Left ventricle myocardium inferior (tissue), 1 donor: ENCODE measurements at regions not wholly inside any gene's neighbourhood (a gene's known extent, or its start where the extent isn't known, plus 50 kb on each side); places are given as distances from the start of the nearest gene placed in this dataset.

Experiments
- DNase-seq: peaks from one replicate; pipeline ENCODE4 v3.0.0-alpha.2; 2020
- H3K27ac ChIP-seq: fragments of 200-600 bp; replicated peaks from 2 replicates; pipeline ENCODE4 v1.8.0; 2021
- H3K27me3 ChIP-seq: fragments of 200-600 bp; 2 replicates; pipeline ENCODE4 v1.8.0; 2021; ENCODE audit warnings: low read depth
- H3K36me3 ChIP-seq: fragments of 200-600 bp; 2 replicates; pipeline ENCODE4 v1.8.0; 2021
- H3K4me1 ChIP-seq: fragments of 200-600 bp; 2 replicates; pipeline ENCODE4 v1.8.0; 2021
- H3K4me3 ChIP-seq: fragments of 200-600 bp; 2 replicates; pipeline ENCODE4 v1.8.0; 2021; ENCODE audit warnings: mild to moderate bottlenecking, moderate library complexity
- H3K9me3 ChIP-seq: fragments of 200-600 bp; replicated peaks from 2 replicates; pipeline ENCODE4 v1.8.0; 2021
- intact Hi-C: fragments of 100-400 bp; cut with micrococcal nuclease; formaldehyde crosslinking; loops from one replicate; pipeline ENCODE4 v1.11.0; 2022
- TF ChIP-seq, protein P1 (sequence below): fragments of 200-600 bp; IDR thresholded peaks from 2 replicates; pipeline ENCODE4 v1.8.0; 2021; ENCODE audit warnings: antibody characterized with exemption, mild to moderate bottlenecking, borderline replicate concordance
- donor health status: DM: no; HTN: yes; CAD: no; lungs with severe emphysema.

DNA sequence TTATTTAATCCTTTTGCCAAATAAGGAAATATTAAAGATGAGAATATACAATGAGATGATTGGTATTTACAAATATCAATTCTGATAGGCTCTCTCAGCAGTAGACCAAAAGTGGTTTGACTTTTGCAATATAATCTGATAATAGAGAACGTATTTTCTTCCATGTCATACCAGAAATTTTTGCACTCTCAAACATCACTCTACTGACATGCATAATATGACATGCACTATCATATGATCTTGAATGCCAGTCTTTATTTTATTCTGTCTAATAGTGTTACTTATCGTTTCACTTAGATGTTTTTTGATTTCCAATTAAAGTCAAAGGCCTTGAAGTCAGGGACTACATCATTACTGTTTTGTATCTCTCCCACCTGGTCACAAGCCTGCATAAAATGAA lies 259.2 kb downstream of the PCDH7 start:
- Histone ChIP-seq H3K4me3 (no peak overlapping the region), H3K4me1 (no peaks in the 10 kb centered on the region), H3K36me3 (no peaks in the 10 kb centered on the region), H3K27ac (no peak overlapping the region), H3K27me3 (no peaks in the 10 kb centered on the region), H3K9me3 (no peaks in the 10 kb centered on the region)
- TF ChIP-seq, protein P1, sequence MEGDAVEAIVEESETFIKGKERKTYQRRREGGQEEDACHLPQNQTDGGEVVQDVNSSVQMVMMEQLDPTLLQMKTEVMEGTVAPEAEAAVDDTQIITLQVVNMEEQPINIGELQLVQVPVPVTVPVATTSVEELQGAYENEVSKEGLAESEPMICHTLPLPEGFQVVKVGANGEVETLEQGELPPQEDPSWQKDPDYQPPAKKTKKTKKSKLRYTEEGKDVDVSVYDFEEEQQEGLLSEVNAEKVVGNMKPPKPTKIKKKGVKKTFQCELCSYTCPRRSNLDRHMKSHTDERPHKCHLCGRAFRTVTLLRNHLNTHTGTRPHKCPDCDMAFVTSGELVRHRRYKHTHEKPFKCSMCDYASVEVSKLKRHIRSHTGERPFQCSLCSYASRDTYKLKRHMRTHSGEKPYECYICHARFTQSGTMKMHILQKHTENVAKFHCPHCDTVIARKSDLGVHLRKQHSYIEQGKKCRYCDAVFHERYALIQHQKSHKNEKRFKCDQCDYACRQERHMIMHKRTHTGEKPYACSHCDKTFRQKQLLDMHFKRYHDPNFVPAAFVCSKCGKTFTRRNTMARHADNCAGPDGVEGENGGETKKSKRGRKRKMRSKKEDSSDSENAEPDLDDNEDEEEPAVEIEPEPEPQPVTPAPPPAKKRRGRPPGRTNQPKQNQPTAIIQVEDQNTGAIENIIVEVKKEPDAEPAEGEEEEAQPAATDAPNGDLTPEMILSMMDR: no peak
- intact Hi-C loops: no loop called here
- DNase-seq: no peak

DNA sequence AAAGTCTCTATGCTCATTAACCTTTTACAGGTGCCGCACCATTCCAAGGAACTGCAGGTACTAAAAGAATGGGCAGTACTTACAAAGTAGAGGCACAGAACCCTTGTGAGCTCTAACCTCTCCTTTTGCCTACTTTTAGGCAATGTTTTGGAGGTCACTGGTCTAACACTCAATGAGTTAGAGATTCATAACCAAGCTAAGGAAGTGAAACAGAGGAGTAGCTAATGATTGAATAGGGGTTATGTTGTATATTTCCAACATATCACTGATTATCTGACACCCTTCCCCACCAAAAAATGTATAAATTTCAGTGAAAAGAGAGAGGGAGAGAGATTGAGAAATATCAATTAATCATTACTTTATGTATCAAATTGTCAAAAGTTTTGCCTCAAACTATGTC lies 269.3 kb downstream of the PCDH7 start:
- no peaks in the 10 kb centered on the region for H3K27me3 ChIP-seq
- DNase-seq: no peak
- H3K9me3 ChIP-seq: no peaks in the 10 kb centered on the region
- TF ChIP-seq, protein P1: no peak
- H3K36me3 ChIP-seq: no peaks in the 10 kb centered on the region
- H3K4me3 ChIP-seq: no peak overlapping the region
- intact Hi-C loops: no loop called here
- H3K27ac ChIP-seq: no peak overlapping the region
- H3K4me1 ChIP-seq: no peaks in the 10 kb centered on the region

DNA sequence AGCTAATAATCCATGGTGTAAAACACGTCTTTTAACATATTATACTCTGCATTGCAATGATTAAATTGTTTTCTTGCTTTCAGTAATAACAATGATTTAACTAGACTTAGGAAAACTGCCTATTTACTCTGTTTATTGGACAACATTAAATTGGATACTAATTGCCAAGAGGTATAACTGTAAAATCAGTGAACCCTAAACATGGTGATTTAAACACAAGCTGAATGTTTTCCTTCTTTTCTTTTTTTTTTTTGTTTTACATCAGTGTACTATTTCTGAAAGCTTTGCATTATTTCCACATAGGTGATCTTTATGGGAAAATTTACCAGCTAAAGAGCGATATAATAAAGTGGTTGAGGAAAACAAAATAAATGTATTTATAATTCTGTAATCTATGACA lies 276.7 kb downstream of the PCDH7 start:
- Histone ChIP-seq H3K4me3 (no peak overlapping the region), H3K4me1 (no peaks in the 10 kb centered on the region), H3K27me3 (no peaks in the 10 kb centered on the region), H3K9me3 (peaks cover 8% of the 10 kb centered on the region), H3K27ac (no peak overlapping the region), H3K36me3 (no peaks in the 10 kb centered on the region)
- DNase-seq: no peak
- intact Hi-C loops: no loop called here
- TF ChIP-seq, protein P1: no peak

DNA sequence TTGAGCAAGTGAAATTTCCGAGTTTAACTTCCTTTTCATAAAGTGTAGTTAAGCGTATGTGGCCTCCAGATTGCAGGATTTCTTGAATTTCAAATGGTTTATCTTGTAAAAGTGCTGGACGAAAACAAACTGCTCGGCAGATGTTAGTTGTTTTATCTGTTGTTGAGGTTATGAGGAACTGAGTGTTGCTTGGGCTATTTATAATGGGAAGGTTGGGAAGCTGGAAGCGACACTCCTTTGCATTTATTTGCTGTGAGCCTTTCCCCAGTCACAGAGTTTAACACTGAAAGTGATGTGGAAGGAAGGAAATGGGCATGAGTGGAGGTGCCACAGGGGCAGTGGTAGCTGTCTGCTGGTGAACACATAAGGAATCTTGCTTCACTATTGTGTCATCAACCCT lies 284.9 kb downstream of the PCDH7 start:
- TF ChIP-seq, protein P1: no peak
- intact Hi-C loops: no loop called here
- H3K27ac ChIP-seq: no peak overlapping the region
- H3K36me3 ChIP-seq: no peaks in the 10 kb centered on the region
- no peaks in the 10 kb centered on the region for H3K9me3 ChIP-seq
- no peaks in the 10 kb centered on the region for H3K27me3 ChIP-seq
- peaks cover 6% of the 10 kb centered on the region for H3K4me1 ChIP-seq
- H3K4me3 ChIP-seq: no peak overlapping the region
- DNase-seq: no peak

DNA sequence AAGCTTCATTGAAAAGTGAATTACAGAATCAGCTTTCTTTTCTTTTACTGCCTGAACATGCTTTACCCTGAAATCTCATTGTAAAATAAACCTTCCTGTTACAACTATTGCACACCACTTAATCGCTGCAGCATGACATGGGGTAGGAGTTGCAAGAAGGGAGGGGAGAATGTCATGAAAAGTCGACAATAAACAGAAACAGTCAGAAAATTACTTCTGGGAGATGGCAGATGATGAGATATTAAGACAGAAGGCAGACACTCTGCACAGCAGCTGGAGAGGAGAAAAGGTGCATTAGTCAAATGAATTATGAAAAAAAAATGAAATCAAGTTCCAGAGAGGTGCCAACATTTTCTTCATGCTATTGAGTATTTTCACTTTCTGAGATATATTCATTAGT lies 287.7 kb downstream of the PCDH7 start:
- Histone ChIP-seq H3K27ac (no peak overlapping the region), H3K27me3 (no peaks in the 10 kb centered on the region)
- TF ChIP-seq, protein P1: no peak

DNA sequence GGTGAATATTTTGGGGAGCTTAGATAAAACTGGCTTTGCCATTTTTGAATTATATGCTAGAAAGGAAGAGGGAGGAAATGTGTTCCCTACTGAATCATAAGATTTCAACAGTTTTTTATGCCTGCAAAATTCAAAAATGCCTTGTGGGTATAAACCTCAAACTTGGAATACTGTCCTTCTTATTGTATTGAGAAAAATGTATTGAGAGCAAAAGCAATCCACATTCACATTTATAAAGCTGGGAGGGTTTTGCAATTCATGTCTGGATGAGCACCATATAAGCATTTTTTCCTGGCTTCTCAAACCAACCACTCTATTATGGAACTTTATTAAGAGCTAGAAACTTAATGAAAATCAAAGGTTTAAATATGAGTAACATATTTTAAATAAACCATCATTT lies 289.8 kb downstream of the PCDH7 start:
- intact Hi-C loops: no loop called here
- Histone ChIP-seq H3K4me3 (no peak overlapping the region), H3K4me1 (peaks cover 17% of the 10 kb centered on the region), H3K27ac (no peak overlapping the region), H3K36me3 (no peaks in the 10 kb centered on the region), H3K9me3 (no peaks in the 10 kb centered on the region), H3K27me3 (no peaks in the 10 kb centered on the region)
- DNase-seq: no peak
- TF ChIP-seq, protein P1: no peak

More for the DNA sequence above, 287.7 kb downstream of the PCDH7 start:
- no peaks in the 10 kb centered on the region for H3K9me3 ChIP-seq
- no peaks in the 10 kb centered on the region for H3K36me3 ChIP-seq
- H3K4me3 ChIP-seq: no peak overlapping the region
- peaks cover 6% of the 10 kb centered on the region for H3K4me1 ChIP-seq
- no peak for DNase-seq
- intact Hi-C loops: no loop called here
